ENCODE measurements at regions not wholly inside any gene's neighbourhood (a gene's known extent, or its start where the extent isn't known, plus 50 kb on each side); places are given as distances from the start of the nearest gene placed in this dataset.

DNA sequence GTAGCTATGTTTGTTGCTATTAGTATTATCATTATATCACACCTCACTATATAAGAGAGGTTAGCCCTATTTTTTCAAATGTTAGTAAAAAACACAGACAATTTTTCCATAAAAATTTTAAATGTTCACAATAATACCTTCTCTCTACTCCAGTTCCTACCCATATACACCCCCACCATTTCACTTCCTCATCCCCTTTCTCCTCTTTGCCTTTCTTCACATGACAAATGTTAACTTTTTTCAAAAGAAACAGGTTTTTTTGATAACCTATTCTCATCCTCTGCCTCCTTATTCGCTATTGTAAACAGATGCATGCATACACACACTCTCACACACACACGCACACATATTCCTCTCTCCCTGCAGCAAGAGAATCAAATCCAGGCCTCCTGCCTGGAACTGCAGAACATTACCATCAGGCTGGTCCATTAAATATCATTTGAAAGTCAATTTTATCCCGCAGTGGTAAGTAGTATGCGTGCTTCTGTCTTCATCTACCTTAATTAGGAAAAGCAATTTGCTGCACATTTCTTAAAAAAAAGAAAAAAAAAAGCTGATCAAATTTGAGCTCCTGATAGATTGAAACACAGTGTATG is 55.5 kb downstream of the MID1IP1 start:
- DNase-seq: no peak

- DNase-seq: no peak
Observed at GRCh38 chrX:38857736-38858523, 56.7 kb downstream of the MID1IP1 start.

GRCh38 chrX:38859602-38860001 is 58.3 kb downstream of the MID1IP1 start:
- DNase-seq: no peak

DNA sequence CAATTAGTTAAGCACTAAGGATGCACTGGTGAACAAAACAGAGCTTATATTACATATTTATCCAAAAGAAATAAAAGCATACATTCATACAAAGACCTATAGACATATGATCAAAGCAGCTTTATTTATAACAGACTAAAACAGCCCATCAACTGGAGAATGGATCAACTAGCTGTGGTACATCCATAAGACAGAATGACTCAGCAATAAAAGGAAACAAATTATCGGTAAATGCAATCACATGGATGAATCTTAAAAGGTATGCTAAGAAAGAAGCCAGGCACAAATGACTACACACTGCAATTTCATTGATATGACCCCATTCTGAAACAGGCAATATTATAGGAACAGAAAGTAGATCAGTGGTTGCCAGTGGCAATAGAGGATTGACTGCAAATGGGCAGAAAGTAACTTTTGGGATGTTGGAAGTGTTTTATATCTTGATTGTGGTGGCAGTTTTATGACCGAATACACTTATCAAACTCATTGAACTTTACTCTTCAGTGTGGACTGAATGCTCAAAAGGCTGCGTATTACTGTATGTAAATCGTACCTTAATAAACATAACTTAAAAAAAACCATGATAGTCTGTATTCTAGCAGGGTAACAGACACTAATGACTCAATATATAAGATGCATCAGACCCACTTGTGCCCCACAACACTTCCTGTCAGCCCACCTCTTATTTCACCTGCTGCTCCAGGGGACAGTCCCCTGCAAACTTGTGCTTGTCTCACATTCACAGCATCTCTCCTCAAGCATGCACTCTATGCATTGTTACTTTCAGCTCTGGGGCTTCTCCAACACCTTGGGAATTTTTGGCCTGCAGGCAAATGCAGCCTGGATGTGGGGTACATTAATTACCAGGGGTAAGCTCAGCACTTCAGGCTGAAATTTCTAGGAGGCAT is 59.1 kb downstream of the MID1IP1 start:
- no peak for DNase-seq

DNA sequence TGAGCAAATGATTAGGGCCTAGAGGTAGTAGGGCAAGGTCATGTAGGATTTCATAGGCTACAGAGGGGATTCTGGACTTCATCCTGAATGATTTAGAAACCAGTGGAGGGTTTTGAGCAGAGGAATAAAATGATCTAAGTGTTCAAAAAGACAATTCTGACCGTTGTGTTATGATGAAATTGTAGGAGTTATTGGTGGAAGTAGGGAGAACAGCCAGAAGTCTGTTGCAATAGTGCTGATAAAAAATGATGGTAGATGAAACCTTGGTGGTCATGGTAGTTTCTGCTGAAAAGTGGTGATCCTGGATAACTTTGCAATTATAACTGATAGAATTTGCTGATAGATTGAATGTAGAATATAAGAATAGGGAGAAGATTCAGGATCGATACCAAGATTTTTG is 60.2 kb downstream of the MID1IP1 start:
- DNase-seq: no peak

DNA sequence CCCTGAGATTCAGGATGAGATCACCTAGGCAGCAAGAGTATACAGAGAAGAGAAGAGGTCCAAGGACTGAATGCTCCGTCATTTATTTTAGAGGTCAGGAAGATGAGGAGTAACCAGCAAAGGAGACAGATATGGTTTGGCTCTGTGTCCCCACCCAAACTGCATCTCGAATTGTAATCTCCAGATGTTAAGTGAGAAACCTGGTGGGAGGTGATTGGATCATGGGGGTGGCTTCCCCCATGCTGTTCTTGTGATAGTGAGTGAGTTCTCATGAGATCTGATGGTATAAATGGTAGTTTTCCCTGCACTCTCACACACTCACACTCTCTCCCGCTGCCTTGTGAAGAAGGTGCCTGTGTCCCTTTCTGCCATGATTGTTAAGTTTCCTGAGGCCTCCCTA is 60.8 kb downstream of the MID1IP1 start:
- no peak for DNase-seq

DNA sequence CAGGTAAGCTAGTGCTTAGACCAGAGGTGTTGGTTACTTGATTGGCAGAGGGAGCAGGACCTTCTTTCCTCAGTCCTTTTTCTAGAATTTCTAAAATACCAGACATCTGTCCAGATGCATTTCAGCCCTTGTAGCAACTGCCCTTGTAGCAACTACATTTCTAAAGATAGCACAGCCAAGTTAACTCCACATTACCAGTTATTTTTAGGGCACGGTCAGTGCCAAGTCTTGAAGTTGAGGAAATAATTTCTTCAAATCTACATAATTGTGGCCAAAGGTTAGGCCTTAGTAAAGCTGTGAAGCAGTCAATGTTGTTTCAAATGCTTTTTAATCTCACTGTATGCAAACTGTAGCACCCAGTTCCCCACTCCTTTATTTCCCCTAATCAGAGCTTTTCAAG is 62.9 kb downstream of the MID1IP1 start:
- DNase-seq: no peak

DNA sequence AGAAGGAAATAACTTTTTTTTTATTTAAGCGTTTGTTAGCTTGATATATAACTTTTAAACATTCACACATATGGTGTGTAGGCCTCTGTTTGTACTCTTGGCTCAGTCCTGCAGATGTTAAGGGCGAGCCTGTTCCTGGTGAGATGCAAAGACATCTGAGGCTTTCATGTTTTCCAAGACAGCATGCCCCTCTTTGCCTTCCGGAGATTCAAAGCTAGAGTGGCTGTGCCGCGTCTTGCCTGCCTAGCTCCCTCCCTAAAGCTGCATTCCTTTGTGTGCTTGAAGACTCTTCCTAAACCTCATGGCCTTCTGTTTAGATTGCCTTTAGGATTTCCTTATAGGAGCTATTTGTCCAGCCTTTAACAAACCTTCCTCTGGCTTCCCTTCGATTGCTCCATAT is 67.1 kb downstream of the MID1IP1 start:
- no peak for DNase-seq

GRCh38 chrX:38868941-38869401 is 67.7 kb downstream of the MID1IP1 start:
- no peak for DNase-seq

- no peak for DNase-seq
Observed at GRCh38 chrX:38870361-38870895, 69.2 kb downstream of the MID1IP1 start.

DNA sequence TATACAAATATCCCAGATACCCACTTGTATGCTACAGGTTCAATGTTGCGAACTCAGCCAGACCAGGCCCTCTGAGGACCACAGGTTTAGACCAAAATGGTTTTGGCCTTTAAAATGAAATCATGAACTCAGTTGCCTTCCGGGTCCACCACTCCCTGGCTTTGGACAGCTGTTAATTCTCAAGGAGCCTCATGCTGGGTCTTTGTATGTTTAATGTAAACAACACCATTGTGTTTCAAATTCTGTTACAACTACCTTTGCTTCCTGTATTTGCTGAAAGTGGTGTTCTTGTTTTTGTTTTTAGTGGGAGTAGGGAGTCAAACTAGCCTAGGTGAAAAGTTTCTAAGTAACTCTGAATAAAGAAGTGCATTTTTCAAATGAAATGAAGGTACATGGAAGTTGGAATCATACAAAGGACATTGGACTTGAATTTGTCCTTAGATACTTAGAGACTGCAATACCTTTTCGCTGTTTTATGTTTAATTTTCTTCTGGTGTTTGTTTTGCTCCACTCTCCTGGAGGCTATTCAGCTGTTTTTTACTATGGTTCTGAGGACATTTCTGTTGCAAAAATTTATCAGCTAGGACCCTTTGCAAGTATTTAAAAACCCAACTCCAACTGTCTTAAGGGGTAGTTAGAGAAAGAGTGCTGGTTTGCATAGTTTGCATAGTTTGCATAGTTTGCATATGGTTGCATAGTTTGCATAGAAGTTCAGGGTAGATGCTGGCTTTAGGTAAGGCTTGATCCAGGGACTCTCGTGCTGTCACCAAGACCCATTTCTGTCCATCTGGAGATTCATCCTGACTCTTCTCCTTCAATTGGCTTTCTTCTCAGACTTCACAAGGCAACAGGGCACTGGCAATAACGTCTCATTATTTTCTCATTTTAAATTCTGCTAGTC is 70.1 kb downstream of the MID1IP1 start:
- DNase-seq: no peak

- DNase-seq: no peak
Observed at GRCh38 chrX:38877366-38877765, 76.1 kb downstream of the MID1IP1 start.

- DNase-seq: no peak
Observed at GRCh38 chrX:38878641-38879340, 77.5 kb downstream of the MID1IP1 start.

GRCh38 chrX:38879631-38880220 is 78.5 kb downstream of the MID1IP1 start:
- no peak for DNase-seq

DNA sequence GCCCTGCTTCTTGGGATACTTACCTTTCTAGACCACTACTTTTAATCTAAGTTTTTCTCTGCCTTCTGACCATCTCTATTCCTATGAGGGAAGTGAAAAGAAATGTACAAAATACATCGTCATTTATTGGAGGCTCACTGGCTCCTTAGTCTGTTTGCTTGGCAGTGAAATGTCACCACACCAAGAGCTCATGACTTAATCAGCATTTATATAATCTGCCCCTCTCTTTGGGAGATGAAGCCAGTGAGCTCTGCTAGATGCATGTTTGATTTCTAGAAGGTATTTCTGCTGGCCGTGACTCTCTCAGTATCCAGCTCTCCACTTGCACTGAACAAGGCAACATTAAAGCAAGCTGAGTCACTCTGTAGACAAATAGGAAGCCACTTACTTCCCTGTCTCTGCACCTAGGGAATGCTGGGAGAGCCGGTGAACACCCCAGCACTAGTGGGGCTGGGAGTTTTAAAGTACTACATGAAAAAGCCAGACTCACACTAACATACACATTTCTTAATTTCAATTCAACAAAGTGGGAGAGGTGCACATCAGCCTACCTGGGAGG is 79.1 kb downstream of the MID1IP1 start:
- DNase-seq: no peak

GRCh38 chrX:38881066-38881465 is 79.8 kb downstream of the MID1IP1 start:
- DNase-seq: no peak

DNA sequence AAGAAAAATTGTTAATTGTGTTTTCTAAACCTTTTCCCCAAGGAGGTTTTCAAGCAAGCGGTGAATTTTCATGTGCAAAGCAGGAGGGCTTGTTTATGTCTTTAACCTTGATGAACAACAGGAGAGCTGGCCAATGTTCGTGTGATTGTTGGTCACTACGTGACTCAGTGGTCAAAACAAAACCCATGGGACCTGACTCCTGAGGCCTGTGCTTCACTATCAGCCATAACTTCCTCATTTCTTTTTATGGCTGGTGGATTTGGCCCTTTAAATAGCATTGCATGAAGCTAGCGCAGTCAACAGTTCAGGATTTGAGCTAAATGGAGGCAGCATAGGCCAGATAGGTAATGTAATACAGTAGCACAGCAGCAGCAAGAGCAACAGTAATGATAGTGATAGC is 80.5 kb downstream of the MID1IP1 start:
- DNase-seq: no peak

DNA sequence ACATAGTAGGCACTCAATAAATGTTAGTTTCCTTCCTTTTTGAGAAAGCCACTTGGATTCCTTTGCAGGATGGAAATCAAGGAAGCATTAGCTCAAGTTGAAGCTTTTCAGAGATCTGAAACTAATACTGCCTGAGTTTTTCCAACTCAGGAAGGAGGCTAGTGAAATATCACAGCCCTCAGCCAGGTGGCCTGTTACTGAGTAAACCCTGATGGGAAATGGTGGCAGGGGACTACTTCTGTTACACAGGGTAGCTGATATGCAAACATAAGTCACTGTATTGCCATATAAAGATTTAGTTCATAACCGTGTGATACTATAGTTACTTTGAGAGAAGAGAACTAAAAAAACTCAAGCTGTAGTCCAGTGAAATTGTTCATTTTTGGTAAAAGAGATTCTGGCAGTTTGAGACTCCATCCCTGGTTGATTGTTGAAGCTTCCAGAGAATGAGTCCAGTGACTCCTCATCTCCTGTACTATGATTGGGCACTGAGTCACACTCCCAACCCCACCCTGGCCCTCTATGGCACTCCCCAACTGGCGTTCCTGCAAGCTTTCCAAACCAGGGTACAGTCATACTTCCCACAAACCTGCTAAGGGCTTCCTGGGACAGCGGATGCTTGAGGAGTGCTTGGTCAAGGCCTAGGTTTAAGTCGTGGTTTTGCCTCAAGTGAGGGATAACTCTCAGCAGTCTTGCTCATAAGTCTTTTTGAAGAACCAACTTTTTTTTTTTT is 81.8 kb downstream of the MID1IP1 start:
- DNase-seq: no peak

GRCh38 chrX:38886112-38886511 is 84.9 kb downstream of the MID1IP1 start:
- no peak for DNase-seq

GRCh38 chrX:38887222-38887621 is 86.0 kb downstream of the MID1IP1 start:
- no peak for DNase-seq

Measured in NCI-H2081 treated with DMSO at 0.1 percent for 48 hours (cell line).